ENCODE measurements at regions not wholly inside any gene's neighbourhood (a gene's known extent, or its start where the extent isn't known, plus 50 kb on each side); places are given as distances from the start of the nearest gene placed in this dataset.

DNA sequence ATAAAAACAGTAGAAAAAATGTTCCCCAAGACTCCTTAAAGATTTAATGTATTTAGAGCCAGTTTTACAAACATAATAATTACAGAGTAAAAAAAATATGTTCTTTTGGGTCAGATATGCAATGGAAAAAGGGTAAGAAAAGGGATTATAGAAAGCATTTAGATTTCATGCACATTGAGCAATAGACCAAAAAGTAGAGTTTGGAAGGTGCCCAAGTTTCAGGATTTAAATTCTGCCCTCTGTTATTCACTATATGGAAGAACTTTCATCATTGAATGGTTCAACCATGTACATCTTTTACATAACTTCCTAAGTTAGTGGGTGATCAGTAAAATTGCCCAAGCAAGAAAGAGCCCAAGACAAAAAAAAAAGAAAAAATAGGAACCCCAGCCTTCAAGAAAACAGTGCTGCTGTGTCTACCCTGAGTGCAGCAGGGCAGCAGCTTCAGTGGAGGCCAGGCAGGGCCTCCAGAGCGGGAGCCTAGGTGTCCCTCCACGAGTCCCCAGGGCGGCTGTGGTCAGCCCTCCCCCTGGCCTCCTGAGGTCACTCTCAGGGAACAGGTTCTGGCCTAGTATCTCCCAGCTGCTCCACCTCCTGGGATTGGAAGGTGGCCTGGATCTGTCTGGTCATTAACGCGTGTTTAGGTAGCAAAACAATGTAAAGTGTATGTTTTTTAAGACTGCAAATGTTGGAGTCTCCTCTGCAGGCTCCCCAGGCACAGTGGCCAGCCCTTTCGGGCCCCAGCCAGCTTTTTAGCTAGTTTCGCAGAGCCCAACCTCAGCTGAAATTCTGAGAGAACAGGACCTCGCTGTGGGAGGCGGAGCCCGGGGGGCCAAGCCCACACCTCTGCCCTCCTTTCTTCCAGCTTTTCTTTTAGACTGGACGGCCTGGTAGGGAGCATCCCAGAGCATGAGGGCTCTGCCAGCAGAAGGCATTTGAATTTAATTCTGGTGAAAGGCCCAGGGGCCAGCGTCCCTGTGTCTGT lies 77.3 kb downstream of the TEX51 start:
- Histone ChIP-seq H3K56ac (ENCODE audit: low read length) (no peak overlapping the region), H3K18ac (ENCODE audit: low read length) (no peak overlapping the region), H3K4me1 (ENCODE audit: control insufficient read depth, low read depth, low read length) (no peaks in the 10 kb centered on the region), H3K27ac (ENCODE audit: low read depth, low read length) (no peak overlapping the region), H3K9ac (ENCODE audit: low read length) (no peak overlapping the region), H3K79me2 (ENCODE audit: control insufficient read depth, insufficient read depth, low read length) (no peaks in the 10 kb centered on the region), H3K4me3 (ENCODE audit: low read length) (no peak overlapping the region), H3K23ac (ENCODE audit: low read length) (no peak overlapping the region), H2BK120ac (ENCODE audit: low read depth, low read length) (no peak overlapping the region), H2BK5ac (ENCODE audit: low read length) (no peak overlapping the region), H3K4me2 (ENCODE audit: low read length) (no peak overlapping the region), H4K5ac (ENCODE audit: low read length) (no peak overlapping the region), H3K36me3 (ENCODE audit: control insufficient read depth, insufficient read depth, low read length) (no peaks in the 10 kb centered on the region), H3K79me1 (ENCODE audit: low read length) (no peaks in the 10 kb centered on the region), H4K8ac (ENCODE audit: low read depth, low read length) (no peak overlapping the region), H2BK15ac (replicated peaks; ENCODE audit: low read depth) (no peak overlapping the region), H2AK5ac (ENCODE audit: low read length) (no peak overlapping the region), H3K4ac (ENCODE audit: low read depth, low read length) (no peak overlapping the region), H3K27me3 (ENCODE audit: insufficient read depth, low read length, poor library complexity) (no peaks in the 10 kb centered on the region)
- peak; percentile 13 for DNase-seq
- no CpG with 5 or more reads among the region's 12 CpGs for WGBS (ENCODE audit: extremely low coverage, insufficient coverage, low lambda C conversion rate)

DNA sequence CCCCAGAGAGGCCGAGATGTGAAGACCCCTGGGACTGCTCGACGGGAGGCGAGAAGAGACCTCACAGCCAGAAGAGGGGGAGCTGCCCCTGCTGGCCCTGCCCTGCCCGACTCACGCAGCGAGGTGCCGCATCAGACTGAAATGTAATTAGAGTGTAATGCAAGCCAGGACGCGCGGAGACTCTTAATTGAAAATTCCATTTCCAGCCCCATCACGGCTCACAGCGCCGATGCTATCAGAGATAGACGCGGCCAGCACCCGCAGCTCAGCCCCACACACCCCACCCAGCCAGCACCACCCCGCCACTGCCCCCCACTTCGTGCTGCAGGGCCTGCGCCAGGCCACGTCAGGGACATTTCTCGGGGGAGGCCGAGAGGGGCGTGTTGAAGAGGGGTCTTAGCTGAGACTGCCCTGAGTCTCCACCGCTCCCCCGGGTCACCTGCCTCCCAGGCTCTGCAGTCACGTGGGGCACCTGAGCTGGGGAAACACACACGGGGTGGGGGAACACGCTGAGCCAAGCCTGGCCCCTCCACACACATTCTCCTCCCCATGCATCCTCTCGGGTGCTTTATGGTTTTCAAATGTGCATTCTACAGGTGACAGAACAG lies 78.1 kb downstream of the TEX51 start:
- Histone ChIP-seq H4K8ac (ENCODE audit: low read depth, low read length) (no peak overlapping the region), H3K56ac (ENCODE audit: low read length) (no peak overlapping the region), H3K9ac (ENCODE audit: low read length) (no peak overlapping the region), H4K5ac (ENCODE audit: low read length) (no peak overlapping the region), H2AK5ac (ENCODE audit: low read length) (no peak overlapping the region), H3K4me2 (ENCODE audit: low read length) (no peak overlapping the region), H3K4me1 (ENCODE audit: control insufficient read depth, low read depth, low read length) (no peaks in the 10 kb centered on the region), H3K79me1 (ENCODE audit: low read length) (no peaks in the 10 kb centered on the region), H3K27ac (ENCODE audit: low read depth, low read length) (no peak overlapping the region), H3K79me2 (ENCODE audit: control insufficient read depth, insufficient read depth, low read length) (no peaks in the 10 kb centered on the region), H2BK5ac (ENCODE audit: low read length) (no peak overlapping the region), H3K23ac (ENCODE audit: low read length) (no peak overlapping the region), H2BK120ac (ENCODE audit: low read depth, low read length) (no peak overlapping the region), H3K27me3 (ENCODE audit: insufficient read depth, low read length, poor library complexity) (no peaks in the 10 kb centered on the region), H3K4ac (ENCODE audit: low read depth, low read length) (no peak overlapping the region), H3K36me3 (ENCODE audit: control insufficient read depth, insufficient read depth, low read length) (no peaks in the 10 kb centered on the region), H3K18ac (ENCODE audit: low read length) (no peak overlapping the region), H2BK15ac (replicated peaks; ENCODE audit: low read depth) (no peak overlapping the region), H3K4me3 (ENCODE audit: low read length) (no peak overlapping the region)
- WGBS (ENCODE audit: extremely low coverage, insufficient coverage, low lambda C conversion rate), result no CpG with 5 or more reads among the region's 30 CpGs
- DNase-seq, result no peak

DNA sequence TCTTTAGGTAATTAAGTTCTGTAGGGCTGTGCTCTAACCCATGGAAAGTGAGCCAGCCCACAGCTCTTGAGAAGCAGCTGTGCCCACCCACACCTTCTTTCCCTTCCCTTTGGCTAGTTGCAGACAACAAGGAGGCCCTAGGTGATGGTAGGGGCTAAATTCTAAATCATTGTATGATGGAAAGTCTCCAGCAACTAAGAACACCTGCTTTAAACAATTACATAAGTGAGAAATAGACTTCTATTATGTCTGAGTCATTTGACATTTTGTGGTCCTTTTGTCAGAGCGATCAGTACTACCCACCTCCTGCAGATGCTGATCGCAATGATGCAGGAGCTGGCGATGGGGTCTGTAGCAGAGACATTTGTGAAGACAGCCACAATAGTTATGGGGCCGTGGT lies 79.6 kb downstream of the TEX51 start:
- H4K8ac ChIP-seq (ENCODE audit: low read depth, low read length), result no peak overlapping the region
- H3K27me3 ChIP-seq (ENCODE audit: insufficient read depth, low read length, poor library complexity), result no peaks in the 10 kb centered on the region
- H3K56ac ChIP-seq (ENCODE audit: low read length), result no peak overlapping the region
- H4K5ac ChIP-seq (ENCODE audit: low read length), result no peak overlapping the region
- no peak overlapping the region for H3K9ac ChIP-seq (ENCODE audit: low read length)
- H2BK5ac ChIP-seq (ENCODE audit: low read length), result no peak overlapping the region
- H3K27ac ChIP-seq (ENCODE audit: low read depth, low read length), result no peak overlapping the region
- no peak overlapping the region for H3K4me3 ChIP-seq (ENCODE audit: low read length)
- H3K79me2 ChIP-seq (ENCODE audit: control insufficient read depth, insufficient read depth, low read length), result no peaks in the 10 kb centered on the region
- H2AK5ac ChIP-seq (ENCODE audit: low read length), result no peak overlapping the region
- DNase-seq, result no peak
- H3K4me1 ChIP-seq (ENCODE audit: control insufficient read depth, low read depth, low read length), result no peaks in the 10 kb centered on the region
- no peak overlapping the region for H3K4ac ChIP-seq (ENCODE audit: low read depth, low read length)
- no CpG with 5 or more reads among the region's 4 CpGs for WGBS (ENCODE audit: extremely low coverage, insufficient coverage, low lambda C conversion rate)
- H3K79me1 ChIP-seq (ENCODE audit: low read length), result no peaks in the 10 kb centered on the region
- no peak overlapping the region for H3K4me2 ChIP-seq (ENCODE audit: low read length)
- H3K18ac ChIP-seq (ENCODE audit: low read length), result no peak overlapping the region
- no peak overlapping the region for H3K23ac ChIP-seq (ENCODE audit: low read length)
- no peaks in the 10 kb centered on the region for H3K36me3 ChIP-seq (ENCODE audit: control insufficient read depth, insufficient read depth, low read length)
- no peak overlapping the region for H2BK15ac ChIP-seq (replicated peaks; ENCODE audit: low read depth)
- no peak overlapping the region for H2BK120ac ChIP-seq (ENCODE audit: low read depth, low read length)

DNA sequence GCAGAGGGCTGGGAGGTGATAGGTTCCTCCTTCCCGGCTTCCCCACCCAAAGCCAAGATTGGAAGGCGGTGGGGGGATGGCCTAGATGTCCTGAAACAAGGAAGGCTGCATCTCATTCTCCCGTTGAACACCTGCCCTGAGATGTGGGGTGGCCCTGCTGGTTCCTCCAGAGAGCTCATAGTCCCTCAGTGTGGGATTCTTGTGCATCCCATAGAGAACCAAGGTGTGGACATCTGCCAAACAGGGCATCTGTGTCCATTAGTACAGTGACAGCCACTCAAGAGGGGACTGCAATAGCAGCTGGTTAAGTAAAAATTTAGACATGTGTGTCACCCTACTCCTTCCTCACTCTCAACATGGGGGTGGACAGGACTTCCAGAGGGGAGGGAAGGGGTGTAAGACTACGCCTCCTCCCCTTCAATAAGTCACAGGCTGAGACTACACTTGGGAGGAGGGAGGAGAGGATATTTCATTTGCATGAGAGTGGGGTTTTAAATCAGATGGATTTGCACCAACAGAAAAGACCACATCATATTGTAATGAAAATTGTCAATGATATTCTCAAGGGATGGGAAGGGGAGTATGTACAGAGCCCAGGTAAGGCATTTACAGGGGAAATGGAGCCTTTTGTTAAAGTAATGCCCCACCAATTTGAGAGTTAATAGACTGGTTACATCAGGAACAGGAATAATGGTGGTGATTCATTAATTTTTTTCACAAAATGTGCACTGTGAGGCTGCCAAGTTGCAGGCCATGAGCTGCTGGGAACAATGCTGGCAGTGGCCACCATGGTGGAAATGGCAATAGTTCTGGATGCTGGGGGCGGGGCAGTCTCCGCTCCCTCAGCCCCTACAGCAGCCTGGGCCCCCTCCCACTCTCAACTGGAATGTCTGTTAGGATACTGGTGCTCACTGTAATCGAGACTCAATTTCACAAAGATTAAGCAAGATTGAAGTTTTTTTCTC lies 80.6 kb downstream of the TEX51 start:
- no peak overlapping the region for H2BK120ac ChIP-seq (ENCODE audit: low read depth, low read length)
- WGBS (ENCODE audit: extremely low coverage, insufficient coverage, low lambda C conversion rate), result no CpG with 5 or more reads among the region's 7 CpGs

DNA sequence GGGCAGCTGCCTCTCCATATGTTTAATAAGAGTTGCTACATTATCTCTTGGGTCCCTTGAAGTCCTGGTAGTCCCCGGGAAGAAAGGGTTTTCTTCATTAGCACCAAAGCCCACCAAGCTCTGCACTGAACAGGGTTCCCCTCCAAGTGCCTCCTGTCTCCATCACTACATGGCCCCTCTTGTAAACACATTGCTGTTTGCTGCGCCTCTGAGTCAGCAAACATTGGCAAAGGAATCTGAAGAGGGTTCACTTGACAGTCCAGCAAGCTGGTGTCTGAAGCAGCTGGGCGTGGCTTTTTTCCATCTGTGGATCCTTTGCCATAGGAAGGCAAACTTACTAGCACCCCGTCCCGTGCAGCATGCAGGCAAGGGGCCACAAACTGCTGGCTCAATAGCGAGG lies 82.8 kb downstream of the TEX51 start:
- WGBS (ENCODE audit: extremely low coverage, insufficient coverage, low lambda C conversion rate), result no CpG with 5 or more reads among the region's 6 CpGs
- Histone ChIP-seq H3K9ac (ENCODE audit: low read length) (no peak overlapping the region), H3K27ac (ENCODE audit: low read depth, low read length) (no peak overlapping the region), H3K79me1 (ENCODE audit: low read length) (no peaks in the 10 kb centered on the region), H3K4ac (ENCODE audit: low read depth, low read length) (no peak overlapping the region), H2BK15ac (replicated peaks; ENCODE audit: low read depth) (no peak overlapping the region), H3K4me2 (ENCODE audit: low read length) (no peak overlapping the region), H3K4me1 (ENCODE audit: control insufficient read depth, low read depth, low read length) (no peaks in the 10 kb centered on the region), H2BK120ac (ENCODE audit: low read depth, low read length) (no peak overlapping the region), H2AK5ac (ENCODE audit: low read length) (no peak overlapping the region), H4K8ac (ENCODE audit: low read depth, low read length) (no peak overlapping the region), H3K56ac (ENCODE audit: low read length) (no peak overlapping the region), H3K27me3 (ENCODE audit: insufficient read depth, low read length, poor library complexity) (no peaks in the 10 kb centered on the region), H3K36me3 (ENCODE audit: control insufficient read depth, insufficient read depth, low read length) (no peaks in the 10 kb centered on the region), H3K23ac (ENCODE audit: low read length) (no peak overlapping the region), H2BK5ac (ENCODE audit: low read length) (no peak overlapping the region), H3K4me3 (ENCODE audit: low read length) (no peak overlapping the region), H4K5ac (ENCODE audit: low read length) (no peak overlapping the region), H3K79me2 (ENCODE audit: control insufficient read depth, insufficient read depth, low read length) (no peaks in the 10 kb centered on the region), H3K18ac (ENCODE audit: low read length) (no peak overlapping the region)
- no peak for DNase-seq

More for the DNA sequence above, 80.6 kb downstream of the TEX51 start:
- Histone ChIP-seq H2BK5ac (ENCODE audit: low read length) (no peak overlapping the region), H3K36me3 (ENCODE audit: control insufficient read depth, insufficient read depth, low read length) (no peaks in the 10 kb centered on the region), H2AK5ac (ENCODE audit: low read length) (no peak overlapping the region), H3K4me2 (ENCODE audit: low read length) (no peak overlapping the region), H3K23ac (ENCODE audit: low read length) (no peak overlapping the region), H3K9ac (ENCODE audit: low read length) (no peak overlapping the region), H3K4ac (ENCODE audit: low read depth, low read length) (no peak overlapping the region), H3K56ac (ENCODE audit: low read length) (no peak overlapping the region), H3K18ac (ENCODE audit: low read length) (no peak overlapping the region), H2BK15ac (replicated peaks; ENCODE audit: low read depth) (no peak overlapping the region), H3K79me1 (ENCODE audit: low read length) (no peaks in the 10 kb centered on the region), H3K27ac (ENCODE audit: low read depth, low read length) (no peak overlapping the region), H3K4me3 (ENCODE audit: low read length) (no peak overlapping the region), H3K4me1 (ENCODE audit: control insufficient read depth, low read depth, low read length) (no peaks in the 10 kb centered on the region), H3K79me2 (ENCODE audit: control insufficient read depth, insufficient read depth, low read length) (no peaks in the 10 kb centered on the region), H4K8ac (ENCODE audit: low read depth, low read length) (no peak overlapping the region), H3K27me3 (ENCODE audit: insufficient read depth, low read length, poor library complexity) (no peaks in the 10 kb centered on the region), H4K5ac (ENCODE audit: low read length) (no peak overlapping the region)
- no peak for DNase-seq

Data from mesendoderm (in vitro differentiated cells).